ENCODE measurements at regions not wholly inside any gene's neighbourhood (a gene's known extent, or its start where the extent isn't known, plus 50 kb on each side); places are given as distances from the start of the nearest gene placed in this dataset.

GRCh38 chr15:26449291-26449690 is 323.6 kb downstream of the GABRB3 start:
- TF ChIP-seq ZFP36 (IDR thresholded peaks at IDR 0.05; ENCODE audit: borderline replicate concordance, partially characterized antibody) (no peak), CHD2 (IDR thresholded peaks at IDR 0.05; ENCODE audit: low read length, partially characterized antibody) (no peak), POLR2A (IDR thresholded peaks at IDR 0.05; ENCODE audit: low read length) (no peak), JUN (IDR thresholded peaks at IDR 0.05) (no peak), CEBPB (IDR thresholded peaks at IDR 0.05) (no peak), BCL3 (IDR thresholded peaks at IDR 0.05) (no peak)
- TF ChIP-seq, protein P1, sequence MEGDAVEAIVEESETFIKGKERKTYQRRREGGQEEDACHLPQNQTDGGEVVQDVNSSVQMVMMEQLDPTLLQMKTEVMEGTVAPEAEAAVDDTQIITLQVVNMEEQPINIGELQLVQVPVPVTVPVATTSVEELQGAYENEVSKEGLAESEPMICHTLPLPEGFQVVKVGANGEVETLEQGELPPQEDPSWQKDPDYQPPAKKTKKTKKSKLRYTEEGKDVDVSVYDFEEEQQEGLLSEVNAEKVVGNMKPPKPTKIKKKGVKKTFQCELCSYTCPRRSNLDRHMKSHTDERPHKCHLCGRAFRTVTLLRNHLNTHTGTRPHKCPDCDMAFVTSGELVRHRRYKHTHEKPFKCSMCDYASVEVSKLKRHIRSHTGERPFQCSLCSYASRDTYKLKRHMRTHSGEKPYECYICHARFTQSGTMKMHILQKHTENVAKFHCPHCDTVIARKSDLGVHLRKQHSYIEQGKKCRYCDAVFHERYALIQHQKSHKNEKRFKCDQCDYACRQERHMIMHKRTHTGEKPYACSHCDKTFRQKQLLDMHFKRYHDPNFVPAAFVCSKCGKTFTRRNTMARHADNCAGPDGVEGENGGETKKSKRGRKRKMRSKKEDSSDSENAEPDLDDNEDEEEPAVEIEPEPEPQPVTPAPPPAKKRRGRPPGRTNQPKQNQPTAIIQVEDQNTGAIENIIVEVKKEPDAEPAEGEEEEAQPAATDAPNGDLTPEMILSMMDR (IDR thresholded peaks at IDR 0.05) = no peak
- TF ChIP-seq, protein P2, sequence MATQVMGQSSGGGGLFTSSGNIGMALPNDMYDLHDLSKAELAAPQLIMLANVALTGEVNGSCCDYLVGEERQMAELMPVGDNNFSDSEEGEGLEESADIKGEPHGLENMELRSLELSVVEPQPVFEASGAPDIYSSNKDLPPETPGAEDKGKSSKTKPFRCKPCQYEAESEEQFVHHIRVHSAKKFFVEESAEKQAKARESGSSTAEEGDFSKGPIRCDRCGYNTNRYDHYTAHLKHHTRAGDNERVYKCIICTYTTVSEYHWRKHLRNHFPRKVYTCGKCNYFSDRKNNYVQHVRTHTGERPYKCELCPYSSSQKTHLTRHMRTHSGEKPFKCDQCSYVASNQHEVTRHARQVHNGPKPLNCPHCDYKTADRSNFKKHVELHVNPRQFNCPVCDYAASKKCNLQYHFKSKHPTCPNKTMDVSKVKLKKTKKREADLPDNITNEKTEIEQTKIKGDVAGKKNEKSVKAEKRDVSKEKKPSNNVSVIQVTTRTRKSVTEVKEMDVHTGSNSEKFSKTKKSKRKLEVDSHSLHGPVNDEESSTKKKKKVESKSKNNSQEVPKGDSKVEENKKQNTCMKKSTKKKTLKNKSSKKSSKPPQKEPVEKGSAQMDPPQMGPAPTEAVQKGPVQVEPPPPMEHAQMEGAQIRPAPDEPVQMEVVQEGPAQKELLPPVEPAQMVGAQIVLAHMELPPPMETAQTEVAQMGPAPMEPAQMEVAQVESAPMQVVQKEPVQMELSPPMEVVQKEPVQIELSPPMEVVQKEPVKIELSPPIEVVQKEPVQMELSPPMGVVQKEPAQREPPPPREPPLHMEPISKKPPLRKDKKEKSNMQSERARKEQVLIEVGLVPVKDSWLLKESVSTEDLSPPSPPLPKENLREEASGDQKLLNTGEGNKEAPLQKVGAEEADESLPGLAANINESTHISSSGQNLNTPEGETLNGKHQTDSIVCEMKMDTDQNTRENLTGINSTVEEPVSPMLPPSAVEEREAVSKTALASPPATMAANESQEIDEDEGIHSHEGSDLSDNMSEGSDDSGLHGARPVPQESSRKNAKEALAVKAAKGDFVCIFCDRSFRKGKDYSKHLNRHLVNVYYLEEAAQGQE (IDR thresholded peaks at IDR 0.05) = no peak

All from A549 (cell line).